A673 (cell line): ENCODE measurements at regions not wholly inside any gene's neighbourhood (a gene's known extent, or its start where the extent isn't known, plus 50 kb on each side); places are given as distances from the start of the nearest gene placed in this dataset.
A peak's percentile ranks its signal among the peaks of the same experiment; 100 is the strongest.

Experiments
- BruUV-seq: library from RNA; stranded (reverse); fragments of 400-500 nt; replicated peaks from 2 replicates; lab custom pipeline; 2021; lab: Mats Ljungman, UMichigan
- CTCF ChIA-PET: fragments of 300-600 bp; sonication (Branson Sonifier 250); formaldehyde crosslinking; loops from one replicate; lab custom pipeline; 2022; ENCODE audit warnings: antibody characterized with exemption; lab: Charles Lee
- POLR2A ChIA-PET: fragments of 300-600 bp; sonication (Branson Sonifier 250); formaldehyde crosslinking; loops from one replicate; lab custom pipeline; 2022; ENCODE audit warnings: antibody characterized with exemption; ENCODE audit not compliant: low non-redundant PET; lab: Charles Lee
- DNase-seq: peaks from one replicate; pipeline ENCODE4 v3.0.0-alpha.2; 2015; ENCODE audit warnings: low spot score
- H3K27ac ChIP-seq: fragments of 200-600 bp; sonication (generic); 2 replicates; pipeline ENCODE4 v1.5.1; 2016; ENCODE audit warnings: mixed run types, low read depth, mild to moderate bottlenecking, mixed read lengths, antibody characterized with exemption, low read length; ENCODE audit not compliant: poor library complexity, severe bottlenecking
- H3K27me3 ChIP-seq: fragments of 200-600 bp; sonication (generic); replicated peaks from 2 replicates; pipeline ENCODE4 v1.6.1; 2017; ENCODE audit warnings: mixed run types, low read depth, mild to moderate bottlenecking, mixed read lengths, antibody characterized with exemption, low read length; ENCODE audit not compliant: insufficient read depth, poor library complexity
- H3K36me3 ChIP-seq: fragments of 200-600 bp; sonication (generic); 2 replicates; pipeline ENCODE4 v1.6.1; 2016; ENCODE audit warnings: mixed run types, mild to moderate bottlenecking, mixed read lengths, antibody characterized with exemption, low read length; ENCODE audit not compliant: insufficient read depth, poor library complexity, severe bottlenecking
- H3K4me1 ChIP-seq: fragments of 200-600 bp; sonication (generic); 2 replicates; pipeline ENCODE4 v1.6.1; 2017; ENCODE audit warnings: mixed run types, mild to moderate bottlenecking, mixed read lengths, antibody characterized with exemption, low read length; ENCODE audit not compliant: insufficient read depth, poor library complexity, severe bottlenecking
- H3K4me3 ChIP-seq: fragments of 200-600 bp; sonication (generic); 2 replicates; pipeline ENCODE4 v1.5.1; 2016; ENCODE audit warnings: low read depth, mixed run types, mild to moderate bottlenecking, mixed read lengths, low read length; ENCODE audit not compliant: poor library complexity, severe bottlenecking
- H3K9me3 ChIP-seq: fragments of 200-600 bp; sonication (generic); 2 replicates; pipeline ENCODE4 v1.6.1; 2016; ENCODE audit warnings: mixed run types, low read depth, mild to moderate bottlenecking, mixed read lengths, antibody characterized with exemption, low read length; ENCODE audit not compliant: poor library complexity, severe bottlenecking
- CTCF ChIP-seq: fragments of 300-800, 200-600 bp; sonication (generic); conservative IDR thresholded peaks from 2 replicates; pipeline ENCODE4 v1.5.1; 2017; ENCODE audit warnings: low read depth, mild to moderate bottlenecking, antibody characterized with exemption, low read length, moderate library complexity, mixed read lengths
- EZH2 ChIP-seq: fragments of 200-600 bp; sonication (generic); IDR thresholded peaks from 2 replicates; pipeline ENCODE4 v1.6.1; 2017; ENCODE audit warnings: borderline replicate concordance, low read depth, mild to moderate bottlenecking, mixed read lengths, antibody characterized with exemption, low read length; ENCODE audit not compliant: poor library complexity, severe bottlenecking
- intact Hi-C: fragments of 100-400 bp; cut with micrococcal nuclease; formaldehyde crosslinking; loops from one replicate; pipeline ENCODE4 v1.10.0; 2022; ENCODE audit not compliant: unreplicated experiment

- Histone ChIP-seq H3K4me1 (peaks cover 34% of the 10 kb centered on the region), H3K36me3 (no peaks in the 10 kb centered on the region), H3K27me3 (no peaks in the 10 kb centered on the region), H3K4me3 (no peak overlapping the region), H3K9me3 (no peaks in the 10 kb centered on the region), H3K27ac (peak overlapping the region; percentile 74)
- CTCF ChIA-PET, result no interaction called here
- no TSS peak for BruUV-seq
- DNase-seq, result no peak
- TF ChIP-seq EZH2 (no peak), CTCF (no peak)
- intact Hi-C loops, result loop anchor here (1.0 kb wide), 1 partner anchor 56 kb away; no protein-coding TSS in a partner anchor
- POLR2A ChIA-PET, result no interaction called here
Measured at GRCh38 chr2:220280736-220281135, 653.3 kb downstream of the SLC4A3 start.

GRCh38 chr2:220281771-220282170 is 654.3 kb downstream of the SLC4A3 start:
- intact Hi-C loops, result loop anchor here (1.0 kb wide), 1 partner anchor 55 kb away; no protein-coding TSS in a partner anchor
- TF ChIP-seq EZH2 (no peak), CTCF (no peak)
- H3K36me3 ChIP-seq, result no peaks in the 10 kb centered on the region

GRCh38 chr2:220282236-220282635 is 654.8 kb downstream of the SLC4A3 start:
- Histone ChIP-seq H3K27me3 (no peaks in the 10 kb centered on the region), H3K27ac (no peak overlapping the region), H3K4me3 (no peak overlapping the region), H3K9me3 (no peaks in the 10 kb centered on the region), H3K36me3 (no peaks in the 10 kb centered on the region), H3K4me1 (peaks cover 34% of the 10 kb centered on the region)
- TF ChIP-seq CTCF (no peak), EZH2 (no peak)
- POLR2A ChIA-PET, result no interaction called here
- intact Hi-C loops, result no loop called here
- BruUV-seq, result no TSS peak
- CTCF ChIA-PET, result no interaction called here
- DNase-seq, result no peak

More at GRCh38 chr2:220281771-220282170, 654.3 kb downstream of the SLC4A3 start:
- peak overlapping the region; percentile 74 for H3K27ac ChIP-seq
- CTCF ChIA-PET, result no interaction called here
- peaks cover 34% of the 10 kb centered on the region for H3K4me1 ChIP-seq
- H3K9me3 ChIP-seq, result no peaks in the 10 kb centered on the region
- DNase-seq, result no peak
- no peak overlapping the region for H3K4me3 ChIP-seq
- POLR2A ChIA-PET, result no interaction called here
- no peaks in the 10 kb centered on the region for H3K27me3 ChIP-seq
- BruUV-seq, result no TSS peak
